H1 (cell line): ENCODE measurements at regions not wholly inside any gene's neighbourhood (a gene's known extent, or its start where the extent isn't known, plus 50 kb on each side); places are given as distances from the start of the nearest gene placed in this dataset.

Experiments
- CTCF ChIA-PET: fragments of 300-600 bp; sonication (Branson Sonifier 250); formaldehyde crosslinking; loops from one replicate; lab custom pipeline; 2021; ENCODE audit not compliant: partially characterized antibody; lab: Charles Lee
- POLR2A ChIA-PET: fragments of 300-600 bp; sonication (Branson Sonifier 250); formaldehyde crosslinking; loops from one replicate; lab custom pipeline; 2021; ENCODE audit warnings: inconsistent platforms; ENCODE audit not compliant: partially characterized antibody; lab: Charles Lee
- DNase-seq, 2 experiments: peaks; one replicate each; pipeline versions ENCODE4 v3.0.0 to v3.0.0-alpha.2; 2010 to 2022; ENCODE audit warnings: low spot score in 2 of 2, low read depth in 1 of 2, mixed read lengths in 1 of 2
- FAIRE-seq: peaks from 2 replicates; lab custom pipeline; 2011; peaks lifted over from hg19 to GRCh38; lab: Jason Lieb, UNC
- H2AFZ ChIP-seq: 2 replicates; pipeline ENCODE4 v1.8.1; 2012; ENCODE audit warnings: low read length, inconsistent platforms
- H2AK5ac ChIP-seq: 2 replicates; pipeline ENCODE4 v1.6.1; 2013; ENCODE audit warnings: low read depth, low read length
- H2BK120ac ChIP-seq: replicated peaks from 2 replicates; pipeline ENCODE3; 2013; ENCODE audit warnings: low read depth, low read length, inconsistent platforms
- H2BK12ac ChIP-seq: 2 replicates; pipeline ENCODE4 v1.6.1; 2013; ENCODE audit warnings: low read depth, low read length
- H2BK15ac ChIP-seq: 2 replicates; pipeline ENCODE4 v1.6.1; 2013; ENCODE audit warnings: low read length
- H2BK20ac ChIP-seq: 2 replicates; pipeline ENCODE4 v1.6.1; 2013; ENCODE audit warnings: low read length
- H2BK5ac ChIP-seq: 2 replicates; pipeline ENCODE4 v1.6.1; 2013; ENCODE audit warnings: low read depth, low read length
- H3K14ac ChIP-seq: 2 replicates; pipeline ENCODE4 v1.6.1; 2013; ENCODE audit warnings: inconsistent platforms; ENCODE audit not compliant: insufficient read length
- H3K18ac ChIP-seq: 2 replicates; pipeline ENCODE4 v1.6.1; 2013; ENCODE audit warnings: low read length; ENCODE audit errors: extremely low read depth
- H3K23ac ChIP-seq: 2 replicates; pipeline ENCODE4 v1.6.1; 2013; ENCODE audit warnings: inconsistent platforms; ENCODE audit not compliant: insufficient read length
- H3K23me2 ChIP-seq: 2 replicates; pipeline ENCODE4 v1.6.1; 2013; ENCODE audit warnings: low read depth, low read length
- H3K27ac ChIP-seq: 2 replicates; pipeline ENCODE4 v1.6.1; 2011; ENCODE audit warnings: low read depth, low read length, inconsistent platforms
- H3K27me3 ChIP-seq, 4 experiments: replicated peaks in 1 of 4; 1 replicate in 1 of 4; 2 replicates in 3 of 4; pipeline versions ENCODE4 v1.6.1 to v1.8.1; 2011 to 2013; ENCODE audit warnings: low read length in 3 of 4, mild to moderate bottlenecking in 3 of 4, inconsistent platforms in 2 of 4, mixed read lengths in 2 of 4, moderate library complexity in 1 of 4; ENCODE audit not compliant: control insufficient read depth in 3 of 4, insufficient read depth in 3 of 4; ENCODE audit errors: extremely low read depth in 1 of 4
- H3K36me3 ChIP-seq, 4 experiments: 2 replicates each; pipeline versions ENCODE4 v1.6.1 to v1.8.1; 2011 to 2013; ENCODE audit warnings: mild to moderate bottlenecking in 4 of 4, low read length in 3 of 4, moderate library complexity in 2 of 4, control low read depth in 1 of 4, inconsistent platforms in 1 of 4; ENCODE audit not compliant: insufficient read depth in 4 of 4, control insufficient read depth in 2 of 4
- H3K4ac ChIP-seq: replicated peaks from 2 replicates; pipeline ENCODE3; 2013; ENCODE audit warnings: low read length, low read depth, mixed read lengths, inconsistent platforms; ENCODE audit not compliant: insufficient read length
- H3K4me1 ChIP-seq, 4 experiments: replicated peaks in 1 of 4; 1 replicate in 1 of 4; 2 replicates in 3 of 4; pipeline versions ENCODE4 v1.6.1 to v1.8.1; 2011 to 2013; ENCODE audit warnings: low read length in 3 of 4, inconsistent platforms in 2 of 4, mixed read lengths in 1 of 4; ENCODE audit not compliant: insufficient read depth in 4 of 4, control insufficient read depth in 3 of 4
- H3K4me2 ChIP-seq, 2 experiments: 2 replicates each; pipeline versions ENCODE4 v1.6.1 to v1.8.1; 2011 to 2013; ENCODE audit warnings: low read depth in 2 of 2, low read length in 2 of 2, control low read depth in 1 of 2, inconsistent platforms in 1 of 2, mild to moderate bottlenecking in 1 of 2; ENCODE audit not compliant: insufficient read depth in 1 of 2
- H3K4me3 ChIP-seq, 4 experiments: fragments of 200-600, 300-600 bp in 1 of 4; sonication (generic), shearing (Covaris generic), sonication (Bioruptor Twin) in 1 of 4; 2 replicates each; pipeline versions ENCODE4 v1.5.1 to v1.8.1; 2011 to 2016; ENCODE audit warnings: low read length in 4 of 4, low read depth in 3 of 4, control low read depth in 2 of 4, inconsistent platforms in 2 of 4, mild to moderate bottlenecking in 2 of 4, mixed read lengths in 1 of 4, moderate library complexity in 1 of 4; ENCODE audit not compliant: insufficient read depth in 2 of 4; ENCODE audit errors: extremely low read depth in 1 of 4
- H3K56ac ChIP-seq: replicated peaks from 2 replicates; pipeline ENCODE3; 2013; ENCODE audit warnings: low read depth, mild to moderate bottlenecking, mixed read lengths, low read length, inconsistent platforms; ENCODE audit not compliant: insufficient read length
- H3K79me1 ChIP-seq: 2 replicates; pipeline ENCODE4 v1.6.1; 2013; ENCODE audit warnings: low read depth, low read length, control low read depth
- H3K79me2 ChIP-seq, 2 experiments: 2 replicates each; pipeline versions ENCODE4 v1.6.1 to v1.8.1; 2012 to 2013; ENCODE audit warnings: low read length in 2 of 2, mild to moderate bottlenecking in 2 of 2, inconsistent platforms in 1 of 2; ENCODE audit not compliant: insufficient read depth in 2 of 2, control insufficient read depth in 1 of 2
- H3K9ac ChIP-seq, 4 experiments: replicated peaks in 1 of 4; 1 replicate in 1 of 4; 2 replicates in 3 of 4; pipeline versions ENCODE4 v1.6.1 to v1.8.1; 2011 to 2013; ENCODE audit warnings: low read depth in 3 of 4, low read length in 3 of 4, control low read depth in 2 of 4, mild to moderate bottlenecking in 2 of 4, moderate library complexity in 2 of 4, inconsistent platforms in 1 of 4; ENCODE audit errors: extremely low read depth in 1 of 4
- H3K9me3 ChIP-seq, 2 experiments: 2 replicates each; pipeline versions ENCODE4 v1.6.1 to v1.8.1; 2012 to 2013; ENCODE audit warnings: mild to moderate bottlenecking in 2 of 2, moderate library complexity in 2 of 2, control low read depth in 1 of 2, inconsistent platforms in 1 of 2, low read depth in 1 of 2, low read length in 1 of 2, mixed read lengths in 1 of 2; ENCODE audit not compliant: insufficient read depth in 2 of 2
- H4K20me1 ChIP-seq, 2 experiments: replicated peaks in 1 of 2; 2 replicates each; pipeline versions ENCODE3 to v1.8.1; 2011 to 2013; ENCODE audit warnings: inconsistent platforms in 2 of 2, low read length in 2 of 2, mild to moderate bottlenecking in 1 of 2; ENCODE audit not compliant: insufficient read depth in 2 of 2, control insufficient read depth in 1 of 2
- H4K5ac ChIP-seq: 2 replicates; pipeline ENCODE4 v1.6.1; 2013; ENCODE audit warnings: low read length, low read depth, mixed read lengths, inconsistent platforms; ENCODE audit not compliant: insufficient read length
- H4K8ac ChIP-seq: 2 replicates; pipeline ENCODE4 v1.8.0; 2013; ENCODE audit warnings: mild to moderate bottlenecking, moderate library complexity, low read length, inconsistent platforms; ENCODE audit not compliant: insufficient read depth; ENCODE audit errors: extremely low read depth
- H4K91ac ChIP-seq: replicated peaks from 2 replicates; pipeline ENCODE3; 2013; ENCODE audit warnings: low read length, mixed read lengths, inconsistent platforms; ENCODE audit not compliant: insufficient read length
- ATF3 ChIP-seq: IDR thresholded peaks from 2 replicates; pipeline ENCODE4 v1.6.1; 2011; ENCODE audit warnings: low read depth, mild to moderate bottlenecking, low read length; ENCODE audit not compliant: insufficient read depth
- CTCF ChIP-seq, 3 experiments: IDR thresholded peaks; 1 replicate in 2 of 3; 2 replicates in 1 of 3; pipeline versions ENCODE4 v1.5.1 to v1.6.1; 2011; ENCODE audit warnings: low read length in 3 of 3, mild to moderate bottlenecking in 3 of 3, inconsistent platforms in 2 of 3, low read depth in 1 of 3, moderate library complexity in 1 of 3; ENCODE audit not compliant: insufficient read depth in 1 of 3; ENCODE audit errors: control extremely low read depth in 1 of 3
- EP300 ChIP-seq, 2 experiments: IDR thresholded peaks; 1 replicate in 1 of 2; 2 replicates in 1 of 2; pipeline ENCODE4 v1.6.1; 2011 to 2012; ENCODE audit warnings: low read depth in 2 of 2, low read length in 2 of 2, mild to moderate bottlenecking in 2 of 2, borderline replicate concordance in 1 of 2, inconsistent platforms in 1 of 2, moderate library complexity in 1 of 2
- JUN ChIP-seq: IDR thresholded peaks from 2 replicates; pipeline ENCODE4 v1.6.1; 2011; ENCODE audit warnings: low read depth, mild to moderate bottlenecking, improper control_type of control experiment, low read length
- JUND ChIP-seq: IDR thresholded peaks from 2 replicates; pipeline ENCODE4 v1.6.1; 2011; ENCODE audit warnings: mild to moderate bottlenecking, improper control_type of control experiment, low read length
- MAX ChIP-seq: IDR thresholded peaks from 2 replicates; pipeline ENCODE4 v1.6.1; 2012; ENCODE audit warnings: inconsistent platforms
- RAD21 ChIP-seq, 2 experiments: IDR thresholded peaks in 1 of 2; conservative IDR thresholded peaks in 1 of 2; 2 replicates each; pipeline ENCODE4 v1.6.1; 2011; ENCODE audit warnings: low read depth in 2 of 2, low read length in 2 of 2, improper control_type of control experiment in 1 of 2, inconsistent platforms in 1 of 2, mild to moderate bottlenecking in 1 of 2, moderate library complexity in 1 of 2
- WGBS, 2 experiments: shearing (Covaris generic) in 1 of 2; methylation state at CpG; one replicate each; pipeline versions ENCODE4 v1.1.6 to v1.1.7; 2013 to 2015; ENCODE audit warnings: low lambda C conversion rate in 2 of 2, mixed read lengths in 2 of 2, inconsistent platforms in 1 of 2, low coverage in 1 of 2, missing lambda C conversion rate in 1 of 2; ENCODE audit not compliant: insufficient replicate concordance in 2 of 2, insufficient coverage in 1 of 2, insufficient read length in 1 of 2; ENCODE audit errors: extremely low coverage in 1 of 2, missing lambda C conversion rate in 1 of 2; 5-methylcytosine and 5-hydroxymethylcytosine counted together

GRCh38 chr9:16191691-16192402, 639.0 kb downstream of the CCDC171 start:
- FAIRE-seq, result peak; percentile 13
- Histone ChIP-seq H2AK5ac (no peak overlapping the region), H4K20me1 (no peaks in the 10 kb centered on the region), H2BK12ac (no peak overlapping the region), H2BK20ac (0 out of 2 replicates have a peak overlapping the region, but pooled peaks have one; percentile 55), H3K79me1 (no peaks in the 10 kb centered on the region), H4K8ac (no peak overlapping the region; the same call in 1 of the 2 replicates), H3K27ac (no peak overlapping the region), H3K23me2 (no peaks in the 10 kb centered on the region), H3K79me2 (no peaks in the 10 kb centered on the region), H3K4me1 (peaks cover 1 to 7% (median 4%) of the 10 kb centered on the region in 4 experiments; a peak in 3 of 7 replicates), H3K9ac (no peak overlapping the region), H3K18ac (peak overlapping the region; percentile 86; the same call in 1 of the 2 replicates), H2BK120ac (no peak overlapping the region), H3K9me3 (peaks cover 0 to 2% of the 10 kb centered on the region in 2 experiments; a peak in 1 of 4 replicates), H3K4me2 (peak overlapping the region in 1 of 2 experiments; percentile 21; a peak in 2 of 4 replicates), H3K56ac (no peak overlapping the region), H2BK5ac (no peak overlapping the region; the same call in 1 of the 2 replicates), H4K5ac (no peak overlapping the region), H3K4me3 (no peak overlapping the region), H2BK15ac (peak overlapping the region; percentile 92; the same call in 1 of the 2 replicates), H3K27me3 (no peaks in the 10 kb centered on the region; a peak in 1 of 7 replicates), H3K14ac (no peak overlapping the region), H3K36me3 (no peaks in the 10 kb centered on the region), H2AFZ (peak overlapping the region; percentile 98), H3K4ac (no peak overlapping the region), H3K23ac (no peak overlapping the region), H4K91ac (peak overlapping the region; percentile 45)
- CTCF ChIA-PET, result interaction anchor here (0.7 to 2.2 kb wide), 5 partner anchors 24 to 60 kb away, joined by 3 to 6 read pairs (median 3); no protein-coding TSS in a partner anchor
- 19% methylated on average over 9 of the region's 14 CpGs; no CpG with 5 or more reads in 1 of the 2 experiments for WGBS, 2 experiments
- DNase-seq, result peak; percentile 58 to 95
- POLR2A ChIA-PET, result no interaction called here
- TF ChIP-seq EP300 (IDR thresholded peaks at IDR 0.05; ENCODE audit: borderline replicate concordance in 1 of 2, low read depth in 2 of 2, low read length in 2 of 2) (peak in 1 of 2 experiments; percentile 30; a peak in 1 of 3 replicates), JUN (no peak), JUND (0 out of 2 replicates have a peak, but pooled peaks have one; percentile 37), RAD21 (IDR thresholded peaks at IDR 0.05 in 1 of 2, conservative IDR thresholded peaks at IDR 0.05 in 1 of 2; ENCODE audit: low read depth in 2 of 2, low read length in 2 of 2) (peak; percentile 90 to 94), CTCF (IDR thresholded peaks at IDR 0.05; ENCODE audit: control extremely low read depth in 1 of 3, insufficient read depth in 1 of 3, low read depth in 1 of 3, low read length in 3 of 3) (peak; percentile 88 to 98 (median 97)), ATF3 (0 out of 2 replicates have a peak, but pooled peaks have one; percentile 21), MAX (peak; percentile 55; the same call in 1 of the 2 replicates)
